GM12878 (cell line): ENCODE measurements at regions not wholly inside any gene's neighbourhood (a gene's known extent, or its start where the extent isn't known, plus 50 kb on each side); places are given as distances from the start of the nearest gene placed in this dataset.

ENCODE experiments used
- ATAC-seq: fragments of 200-7000 bp; cut with Tn5 transposase; 3 replicates; pipeline ENCODE4 v1.9.1; 2020; ENCODE audit warnings: mild to moderate bottlenecking, moderate library complexity
- BruUV-seq: library from RNA; stranded (reverse); fragments of 400-500 nt; replicated peaks from 2 replicates; lab custom pipeline; 2021; lab: Mats Ljungman, UMichigan
- CTCF ChIA-PET: fragments of 300-600 bp; sonication (Branson Sonifier 250); formaldehyde crosslinking; extraction: SDS; loops from one replicate; lab custom pipeline; 2021; ENCODE audit warnings: inconsistent platforms; lab: Yijun Ruan, JAX
- POLR2A ChIA-PET: fragments of 350-600 bp; formaldehyde crosslinking; extraction: SDS; loops from one replicate; lab custom pipeline; 2021; ENCODE audit warnings: inconsistent platforms; lab: Charles Lee
- RAD21 ChIA-PET: fragments of 300-600 bp; sonication (Branson Sonifier 250); formaldehyde crosslinking; loops from one replicate; lab custom pipeline; 2023; ENCODE audit warnings: antibody characterized with exemption; ENCODE audit not compliant: unreplicated experiment; lab: Charles Lee
- SMC1A ChIA-PET: fragments of 300-600 bp; sonication (Branson Sonifier 250); formaldehyde crosslinking; loops from one replicate; lab custom pipeline; 2023; ENCODE audit not compliant: unreplicated experiment, uncharacterized antibody; lab: Charles Lee
- DNase-seq: peaks from one replicate; pipeline ENCODE4 v3.0.0-alpha.2; 2011; ENCODE audit warnings: low read depth, low spot score
- FAIRE-seq: peaks from 3 replicates; lab custom pipeline; 2011; peaks lifted over from hg19 to GRCh38; lab: Jason Lieb, UNC
- H2AFZ ChIP-seq: 2 replicates; pipeline ENCODE4 v1.6.0; 2011; ENCODE audit warnings: low read depth, low read length, control low read depth; ENCODE audit not compliant: control insufficient read depth
- H3K27ac ChIP-seq: 2 replicates; pipeline ENCODE4 v1.5.1; 2011; ENCODE audit warnings: control low read depth; ENCODE audit not compliant: control insufficient read depth, insufficient read depth
- H3K27me3 ChIP-seq, 2 experiments: replicated peaks in 1 of 2; 2 replicates each; pipeline versions ENCODE4 v1.6.0 to v1.6.1; 2011; ENCODE audit warnings: low read length in 1 of 2; ENCODE audit not compliant: control insufficient read depth in 2 of 2, insufficient read depth in 2 of 2
- H3K36me3 ChIP-seq, 2 experiments: 2 replicates each; pipeline ENCODE4 v1.5.1; 2011; ENCODE audit warnings: low read length in 1 of 2; ENCODE audit not compliant: control insufficient read depth in 2 of 2, insufficient read depth in 2 of 2
- H3K4me1 ChIP-seq: 2 replicates; pipeline ENCODE4 v1.6.1; 2011; ENCODE audit warnings: mild to moderate bottlenecking, low read length, moderate library complexity, mixed read lengths; ENCODE audit not compliant: control insufficient read depth, insufficient read depth
- H3K4me2 ChIP-seq: 2 replicates; pipeline ENCODE4 v1.6.0; 2011; ENCODE audit warnings: control low read depth; ENCODE audit not compliant: control insufficient read depth, insufficient read depth
- H3K4me3 ChIP-seq: fragments of 200-600 bp; sonication (generic); 2 replicates; pipeline ENCODE4 v1.5.1; 2016
- H3K79me2 ChIP-seq: 2 replicates; pipeline ENCODE4 v1.6.0; 2011; ENCODE audit warnings: low read length; ENCODE audit not compliant: control insufficient read depth, insufficient read depth
- H3K9ac ChIP-seq: 2 replicates; pipeline ENCODE4 v1.8.0; 2011; ENCODE audit warnings: low read length, control low read depth, mixed read lengths; ENCODE audit not compliant: control insufficient read depth, insufficient read depth
- H3K9me3 ChIP-seq: replicated peaks from 3 replicates; pipeline ENCODE4 v1.5.1; 2011; ENCODE audit warnings: mild to moderate bottlenecking, low read length; ENCODE audit not compliant: control insufficient read depth, insufficient read depth
- H4K20me1 ChIP-seq: 2 replicates; pipeline ENCODE4 v1.6.0; 2011; ENCODE audit not compliant: control insufficient read depth, insufficient read depth
- ASH2L ChIP-seq: fragments of 300-600, 200-600 bp; sonication (generic); IDR thresholded peaks from 2 replicates; pipeline ENCODE4 v1.6.1; 2017; ENCODE audit warnings: low read depth, mild to moderate bottlenecking, borderline replicate concordance
- CHD2 ChIP-seq: IDR thresholded peaks from 2 replicates; pipeline ENCODE4 v1.6.1; 2011; ENCODE audit warnings: low read depth, low read length, improper control_type of control experiment, borderline replicate concordance
- EGR1 ChIP-seq, 2 experiments: IDR thresholded peaks; 1 replicate in 1 of 2; 2 replicates in 1 of 2; pipeline ENCODE4 v1.6.1; 2011 to 2012; ENCODE audit warnings: low read depth in 2 of 2, low read length in 2 of 2, borderline replicate concordance in 1 of 2, mild to moderate bottlenecking in 1 of 2, moderate library complexity in 1 of 2
- MTA3 ChIP-seq: IDR thresholded peaks from 2 replicates; pipeline ENCODE4 v1.6.1; 2012; ENCODE audit warnings: low read length, inconsistent platforms, borderline replicate concordance
- NFIC ChIP-seq: IDR thresholded peaks from 2 replicates; pipeline ENCODE4 v1.6.1; 2012; ENCODE audit warnings: low read depth, mild to moderate bottlenecking, inconsistent platforms, low read length, moderate library complexity
- RAD21 ChIP-seq: IDR thresholded peaks from 2 replicates; pipeline ENCODE4 v1.6.1; 2011; ENCODE audit warnings: mild to moderate bottlenecking, low read depth, low read length, moderate library complexity; ENCODE audit not compliant: insufficient read depth
- SMAD1 ChIP-seq: fragments of 450-650 bp; IDR thresholded peaks from 2 replicates; pipeline ENCODE4 v1.6.1; 2018; ENCODE audit warnings: mild to moderate bottlenecking, low read depth; ENCODE audit not compliant: partially characterized antibody
- SMC3 ChIP-seq: IDR thresholded peaks from 2 replicates; pipeline ENCODE4 v1.6.1; 2011; ENCODE audit warnings: low read length, improper control_type of control experiment, borderline replicate concordance
- TCF12 ChIP-seq: IDR thresholded peaks from 2 replicates; pipeline ENCODE4 v1.6.1; 2011; ENCODE audit warnings: low read depth, mild to moderate bottlenecking, low read length
- YBX1 ChIP-seq: fragments of 450-650 bp; IDR thresholded peaks from 2 replicates; pipeline ENCODE4 v1.6.1; 2016; ENCODE audit warnings: antibody characterized with exemption
- ZSCAN29 ChIP-seq: fragments of 450-650 bp; IDR thresholded peaks from 2 replicates; pipeline ENCODE4 v1.6.1; 2017; ENCODE audit warnings: mild to moderate bottlenecking, moderate library complexity
- ZZZ3 ChIP-seq: IDR thresholded peaks from 2 replicates; pipeline ENCODE4 v1.6.1; 2011; ENCODE audit warnings: low read depth; ENCODE audit not compliant: control insufficient read depth, insufficient read length
- WGBS: methylation state at CpG from one replicate; pipeline ENCODE4 v1.1.6; 2016; ENCODE audit warnings: low lambda C conversion rate; ENCODE audit not compliant: insufficient replicate concordance, insufficient coverage; ENCODE audit errors: missing lambda C conversion rate; 5-methylcytosine and 5-hydroxymethylcytosine counted together
- in situ Hi-C: fragments of 300-500 bp; cut with MboI; formaldehyde crosslinking; loops from 9 replicates; pipeline ENCODE4 v1.14.3; 2018; ENCODE audit warnings: mixed read lengths
- intact Hi-C: fragments of 100-400 bp; cut with micrococcal nuclease; formaldehyde crosslinking; loops from one replicate; pipeline ENCODE4 v1.14.2; 2022; ENCODE audit not compliant: unreplicated experiment
- TF ChIP-seq, protein P1 (sequence below), 3 experiments: IDR thresholded peaks in 2 of 3; conservative IDR thresholded peaks in 1 of 3; 2 replicates each; pipeline ENCODE4 v1.5.1; 2011; ENCODE audit warnings: low read depth in 3 of 3, low read length in 3 of 3, mild to moderate bottlenecking in 3 of 3, control low read depth in 2 of 3, moderate library complexity in 2 of 3, inconsistent platforms in 1 of 3, mixed read lengths in 1 of 3; ENCODE audit not compliant: control insufficient read depth in 2 of 3, insufficient read depth in 1 of 3; ENCODE audit errors: extremely low read depth in 1 of 3

DNA sequence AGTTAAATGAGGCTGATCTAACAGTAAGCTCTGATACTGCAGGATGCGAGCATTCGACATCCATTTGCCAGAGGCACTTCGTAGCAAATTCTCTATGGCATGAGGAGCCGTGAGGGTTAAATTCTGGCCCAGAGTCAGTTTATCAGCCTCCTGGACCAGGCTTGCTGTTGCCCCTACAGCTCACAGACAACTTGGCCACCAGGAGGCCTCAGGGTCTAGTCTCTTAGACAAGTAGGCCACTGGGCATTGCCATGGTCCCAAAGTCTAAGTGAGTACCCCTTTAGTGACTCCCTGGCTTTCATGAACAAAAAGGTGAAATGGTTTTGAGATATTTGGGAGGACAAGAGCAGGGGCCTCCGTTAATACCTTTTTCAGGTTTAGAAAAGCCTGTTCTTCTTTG lies 178.0 kb upstream of the MBL2 start:
- Histone ChIP-seq H2AFZ (no peak overlapping the region), H3K4me2 (no peak overlapping the region), H3K27me3 (no peaks in the 10 kb centered on the region), H3K9ac (no peak overlapping the region), H4K20me1 (no peaks in the 10 kb centered on the region), H3K79me2 (no peaks in the 10 kb centered on the region), H3K4me3 (no peak overlapping the region), H3K36me3 (no peaks in the 10 kb centered on the region), H3K27ac (no peak overlapping the region), H3K4me1 (no peaks in the 10 kb centered on the region), H3K9me3 (no peaks in the 10 kb centered on the region)
- BruUV-seq = no TSS peak
- ATAC-seq (peak; percentile 48), DNase-seq (no peak), FAIRE-seq (no peak)
- in situ Hi-C loops (no loop called here), intact Hi-C loops (loop anchor here (2.0 to 10.0 kb wide), 4 partner anchors 133 to 650 kb away; no protein-coding TSS in a partner anchor)
- RAD21 ChIA-PET = interaction anchor here (0.6 to 1.8 kb wide), 3 partner anchors 57 to 646 kb away, joined by 3 to 5 read pairs (median 3); no protein-coding TSS in a partner anchor
- TF ChIP-seq ZSCAN29 (no peak), ZZZ3 (no peak), TCF12 (no peak), YBX1 (no peak)
- SMC1A ChIA-PET = interaction anchor here (0.8 to 2.5 kb wide), 4 partner anchors 15 to 261 kb away, joined by 3 to 10 read pairs (median 4); no protein-coding TSS in a partner anchor
- CTCF ChIA-PET = interaction anchor here (0.9 to 4.2 kb wide), 8 partner anchors 16 to 581 kb away, joined by 3 to 24 read pairs (median 4); no protein-coding TSS in a partner anchor
- 21% methylated on average over 5 of the region's 5 CpGs for WGBS
- POLR2A ChIA-PET = no interaction called here

DNA sequence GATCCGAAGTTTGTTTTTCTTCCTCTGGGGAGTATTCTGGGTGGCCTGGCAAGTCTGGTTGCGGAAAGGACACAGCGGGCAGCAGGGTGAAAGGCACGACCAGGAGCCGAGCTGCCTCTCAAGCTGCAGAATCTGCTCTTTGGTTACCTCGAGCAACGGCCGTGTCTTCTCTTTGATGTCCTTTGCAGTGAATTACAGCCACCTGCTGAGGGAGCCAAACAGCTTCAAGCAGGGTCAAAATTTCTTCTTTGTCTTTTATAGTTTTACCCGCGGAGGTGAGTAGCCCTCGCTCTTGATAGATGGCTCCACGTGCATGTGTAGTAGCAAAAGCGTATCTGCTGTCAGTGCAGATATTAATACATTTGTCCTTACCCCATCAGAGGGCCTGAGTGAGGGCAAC lies 177.3 kb upstream of the MBL2 start:
- ChIA-PET RAD21 (interaction anchor here (0.9 to 1.6 kb wide), 4 partner anchors 11 to 193 kb away, joined by 3 to 4 read pairs (median 4); no protein-coding TSS in a partner anchor), SMC1A (interaction anchor here (0.6 to 1.5 kb wide), 6 partner anchors 15 to 262 kb away, joined by 3 read pairs; no protein-coding TSS in a partner anchor), CTCF (interaction anchor here (0.9 to 4.2 kb wide), 13 partner anchors 8 to 581 kb away, joined by 3 to 24 read pairs (median 4); no protein-coding TSS in a partner anchor), POLR2A (no interaction called here)
- intact Hi-C loops = loop anchor here (2.0 to 10.0 kb wide), 4 partner anchors 133 to 651 kb away; no protein-coding TSS in a partner anchor
- TF ChIP-seq, protein P1, sequence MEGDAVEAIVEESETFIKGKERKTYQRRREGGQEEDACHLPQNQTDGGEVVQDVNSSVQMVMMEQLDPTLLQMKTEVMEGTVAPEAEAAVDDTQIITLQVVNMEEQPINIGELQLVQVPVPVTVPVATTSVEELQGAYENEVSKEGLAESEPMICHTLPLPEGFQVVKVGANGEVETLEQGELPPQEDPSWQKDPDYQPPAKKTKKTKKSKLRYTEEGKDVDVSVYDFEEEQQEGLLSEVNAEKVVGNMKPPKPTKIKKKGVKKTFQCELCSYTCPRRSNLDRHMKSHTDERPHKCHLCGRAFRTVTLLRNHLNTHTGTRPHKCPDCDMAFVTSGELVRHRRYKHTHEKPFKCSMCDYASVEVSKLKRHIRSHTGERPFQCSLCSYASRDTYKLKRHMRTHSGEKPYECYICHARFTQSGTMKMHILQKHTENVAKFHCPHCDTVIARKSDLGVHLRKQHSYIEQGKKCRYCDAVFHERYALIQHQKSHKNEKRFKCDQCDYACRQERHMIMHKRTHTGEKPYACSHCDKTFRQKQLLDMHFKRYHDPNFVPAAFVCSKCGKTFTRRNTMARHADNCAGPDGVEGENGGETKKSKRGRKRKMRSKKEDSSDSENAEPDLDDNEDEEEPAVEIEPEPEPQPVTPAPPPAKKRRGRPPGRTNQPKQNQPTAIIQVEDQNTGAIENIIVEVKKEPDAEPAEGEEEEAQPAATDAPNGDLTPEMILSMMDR (IDR thresholded peaks at IDR 0.05 in 2 of 3, conservative IDR thresholded peaks at IDR 0.05 in 1 of 3; ENCODE audit: control insufficient read depth in 2 of 3, extremely low read depth in 1 of 3, insufficient read depth in 1 of 3, low read depth in 3 of 3, low read length in 3 of 3) = peak; percentile 27 to 45 (median 34); a peak in 4 of 6 replicates
- TF ChIP-seq CHD2 (no peak), EGR1 (IDR thresholded peaks at IDR 0.05; ENCODE audit: borderline replicate concordance in 1 of 2, low read depth in 2 of 2, low read length in 2 of 2) (no peak), MTA3 (no peak), NFIC (no peak), SMC3 (peak; percentile 19; the same call in 1 of the 2 replicates), RAD21 (peak; percentile 55), SMAD1 (no peak), ASH2L (no peak)
- H3K79me2 ChIP-seq = no peaks in the 10 kb centered on the region
- H3K27ac ChIP-seq = no peak overlapping the region
- BruUV-seq = no TSS peak
- no peak overlapping the region for H3K4me2 ChIP-seq
- no peaks in the 10 kb centered on the region for H4K20me1 ChIP-seq
- no peaks in the 10 kb centered on the region for H3K9me3 ChIP-seq
- no peak for DNase-seq
- no peak overlapping the region for H3K4me3 ChIP-seq
- in situ Hi-C loops = no loop called here
- H3K4me1 ChIP-seq = no peaks in the 10 kb centered on the region
- ATAC-seq = peak; percentile 25
- no peak overlapping the region for H2AFZ ChIP-seq
- H3K36me3 ChIP-seq = no peaks in the 10 kb centered on the region
- 37% methylated on average over 13 of the region's 13 CpGs for WGBS
- no peaks in the 10 kb centered on the region for H3K27me3 ChIP-seq
- no peak for FAIRE-seq
- H3K9ac ChIP-seq = no peak overlapping the region
